Mucosa of descending colon (tissue), 3 donors: ENCODE measurements at regions not wholly inside any gene's neighbourhood (a gene's known extent, or its start where the extent isn't known, plus 50 kb on each side); places are given as distances from the start of the nearest gene placed in this dataset.

Experiments
- ATAC-seq: fragments of 200-7000 bp; cut with Tn5 transposase; one replicate; pipeline ENCODE4 v1.9.1; 2020; ENCODE audit warnings: mild to moderate bottlenecking, moderate library complexity
- DNase-seq, 3 donors: peaks; one replicate each; pipeline ENCODE4 v3.0.0-alpha.2; 2020
- H3K36me3 ChIP-seq: fragments of 200-600 bp; one replicate; pipeline ENCODE4 v1.8.0; 2021; ENCODE audit warnings: low read depth, mild to moderate bottlenecking
- H3K4me1 ChIP-seq: fragments of 200-600 bp; one replicate; pipeline ENCODE4 v1.8.0; 2021; ENCODE audit warnings: low read depth, mild to moderate bottlenecking
- H3K4me3 ChIP-seq: fragments of 200-600 bp; one replicate; pipeline ENCODE4 v1.8.0; 2021; ENCODE audit warnings: mild to moderate bottlenecking
- H3K9me3 ChIP-seq: fragments of 200-600 bp; one replicate; pipeline ENCODE4 v1.8.0; 2021; ENCODE audit warnings: mild to moderate bottlenecking
- CTCF ChIP-seq: fragments of 200-600 bp; IDR thresholded peaks from one replicate; pipeline ENCODE4 v1.8.0; 2022; ENCODE audit warnings: antibody characterized with exemption, mild to moderate bottlenecking
- intact Hi-C, 2 donors: fragments of 100-400 bp; cut with DNase I in 1 of 2; cut with micrococcal nuclease in 1 of 2; formaldehyde crosslinking; loops; one replicate each; pipeline versions ENCODE4 v1.11.0 to v1.11.1; 2022; cut with DNase I, micrococcal nuclease
- donor health status: DM: no; HTN: no; CAD: no; lungs with moderate emphysema.
- donor health status: DM: no; HTN: no; CAD: no.
- donor health status: DM: no; HTN: yes; CAD: no.

- Histone ChIP-seq H3K4me1 (no peaks in the 10 kb centered on the region), H3K36me3 (no peaks in the 10 kb centered on the region), H3K9me3 (no peaks in the 10 kb centered on the region), H3K4me3 (no peak overlapping the region)
- intact Hi-C loops = no loop called here
- DNase-seq = no peak
- TF ChIP-seq CTCF = no peak
- ATAC-seq = no peak
These were observed 606.9 kb downstream of the EBF1 start for GRCh38 chr5:158492841-158493242.

- TF ChIP-seq CTCF = no peak
- no peaks in the 10 kb centered on the region for H3K9me3 ChIP-seq
- intact Hi-C loops = no loop called here
- no peaks in the 10 kb centered on the region for H3K36me3 ChIP-seq
- DNase-seq = no peak
- no peak overlapping the region for H3K4me3 ChIP-seq
- ATAC-seq = no peak
- H3K4me1 ChIP-seq = no peaks in the 10 kb centered on the region
These were observed 607.6 kb downstream of the EBF1 start for GRCh38 chr5:158492136-158492535.

- DNase-seq = no peak
- Histone ChIP-seq H3K4me3 (no peak overlapping the region), H3K9me3 (no peaks in the 10 kb centered on the region), H3K36me3 (no peaks in the 10 kb centered on the region), H3K4me1 (peaks cover 5% of the 10 kb centered on the region)
- no peak for ATAC-seq
- intact Hi-C loops = no loop called here
- no peak for TF ChIP-seq CTCF
These were observed 612.1 kb downstream of the EBF1 start for GRCh38 chr5:158487664-158488063.

GRCh38 chr5:158487156-158487555 is 612.6 kb downstream of the EBF1 start:
- ATAC-seq (no peak), DNase-seq (no peak)
- TF ChIP-seq CTCF = no peak
- Histone ChIP-seq H3K36me3 (no peaks in the 10 kb centered on the region), H3K9me3 (no peaks in the 10 kb centered on the region), H3K4me3 (no peak overlapping the region), H3K4me1 (peaks cover 5% of the 10 kb centered on the region)
- intact Hi-C loops = no loop called here

GRCh38 chr5:158486566-158486965 is 613.1 kb downstream of the EBF1 start:
- TF ChIP-seq CTCF = no peak
- intact Hi-C loops = no loop called here
- H3K36me3 ChIP-seq = no peaks in the 10 kb centered on the region
- DNase-seq = no peak
- no peak overlapping the region for H3K4me3 ChIP-seq
- H3K4me1 ChIP-seq = peaks cover 5% of the 10 kb centered on the region
- no peaks in the 10 kb centered on the region for H3K9me3 ChIP-seq
- no peak for ATAC-seq

- TF ChIP-seq CTCF = no peak
- ATAC-seq (peak; percentile 31), DNase-seq (peak in 2 of 3 donors; percentile 9 to 22)
- Histone ChIP-seq H3K36me3 (no peaks in the 10 kb centered on the region), H3K4me3 (no peak overlapping the region), H3K9me3 (no peaks in the 10 kb centered on the region), H3K4me1 (peaks cover 5% of the 10 kb centered on the region)
- intact Hi-C loops = no loop called here
These were observed 614.1 kb downstream of the EBF1 start for GRCh38 chr5:158485604-158486081.
